Common myeloid progenitor, CD34-positive (primary cell): ENCODE measurements at regions not wholly inside any gene's neighbourhood (a gene's known extent, or its start where the extent isn't known, plus 50 kb on each side); places are given as distances from the start of the nearest gene placed in this dataset.

Experiments
- CTCF ChIA-PET: fragments of 350-600 bp; sonication (Branson Sonifier 250); formaldehyde crosslinking; loops from one replicate; lab custom pipeline; 2021; ENCODE audit warnings: antibody characterized with exemption; lab: Charles Lee
- POLR2A ChIA-PET: fragments of 350-600 bp; sonication (Branson Sonifier 250); formaldehyde crosslinking; loops from one replicate; lab custom pipeline; 2021; ENCODE audit warnings: antibody characterized with exemption; lab: Charles Lee
- DNase-seq, 3 donors: peaks; one replicate each; pipeline versions ENCODE4 v3.0.0 to v3.0.0-alpha.2; 2013
- H3K27ac ChIP-seq, 2 experiments: 1 replicate in 1 of 2; 2 replicates in 1 of 2; pipeline ENCODE4 v1.7.0; 2013; ENCODE audit warnings: inconsistent platforms in 2 of 2, low read length in 2 of 2, mild to moderate bottlenecking in 2 of 2, low read depth in 1 of 2, moderate library complexity in 1 of 2; ENCODE audit not compliant: severe bottlenecking in 2 of 2, insufficient read depth in 1 of 2, poor library complexity in 1 of 2
- H3K27me3 ChIP-seq, 5 experiments: replicated peaks in 2 of 5; 1 replicate in 3 of 5; 2 replicates in 2 of 5; pipeline versions ENCODE4 v1.6.1 to v1.7.0; 2013; ENCODE audit warnings: low read length in 4 of 5, mild to moderate bottlenecking in 2 of 5, moderate library complexity in 2 of 5, inconsistent platforms in 1 of 5; ENCODE audit not compliant: insufficient read depth in 5 of 5, control insufficient read depth in 4 of 5
- H3K36me3 ChIP-seq, 4 experiments: 1 replicate in 2 of 4; 2 replicates in 2 of 4; pipeline versions ENCODE4 v1.6.1 to v1.7.0; 2013; ENCODE audit warnings: low read length in 3 of 4, control low read depth in 1 of 4, mild to moderate bottlenecking in 1 of 4; ENCODE audit not compliant: control insufficient read depth in 4 of 4, insufficient read depth in 4 of 4
- H3K4me1 ChIP-seq, 4 experiments: 1 replicate in 3 of 4; 2 replicates in 1 of 4; pipeline versions ENCODE4 v1.6.1 to v1.7.1; 2013; ENCODE audit warnings: low read length in 3 of 4, mild to moderate bottlenecking in 3 of 4, control low read depth in 1 of 4, inconsistent platforms in 1 of 4, moderate library complexity in 1 of 4; ENCODE audit not compliant: control insufficient read depth in 4 of 4, insufficient read depth in 4 of 4; ENCODE audit errors: control extremely low read depth in 1 of 4
- H3K4me3 ChIP-seq, 7 experiments: 1 replicate in 4 of 7; 2 replicates in 3 of 7; pipeline versions ENCODE4 v1.5.1 to v1.7.0; 2013; ENCODE audit warnings: mild to moderate bottlenecking in 7 of 7, low read length in 6 of 7, moderate library complexity in 6 of 7, inconsistent platforms in 2 of 7, low read depth in 2 of 7, control low read depth in 1 of 7; ENCODE audit not compliant: insufficient read depth in 4 of 7, control insufficient read depth in 1 of 7; ENCODE audit errors: extremely low read depth in 1 of 7
- H3K9me3 ChIP-seq, 5 experiments: 1 replicate in 4 of 5; 2 replicates in 1 of 5; pipeline versions ENCODE4 v1.6.1 to v1.7.1; 2013; ENCODE audit warnings: low read length in 4 of 5, mild to moderate bottlenecking in 2 of 5, inconsistent platforms in 1 of 5, low read depth in 1 of 5, moderate library complexity in 1 of 5; ENCODE audit not compliant: control insufficient read depth in 4 of 5, insufficient read depth in 2 of 5; ENCODE audit errors: control extremely low read depth in 1 of 5
- WGBS: methylation state at CpG from one replicate; pipeline ENCODE4 v1.1.5; 2013; ENCODE audit not compliant: insufficient coverage; 5-methylcytosine and 5-hydroxymethylcytosine counted together

GRCh38 chr16:79317521-79317920, 283.0 kb downstream of the MAF start:
- Histone ChIP-seq H3K36me3 (no peaks in the 10 kb centered on the region), H3K4me1 (no peaks in the 10 kb centered on the region), H3K9me3 (no peaks in the 10 kb centered on the region), H3K27ac (no peak overlapping the region), H3K4me3 (no peak overlapping the region), H3K27me3 (peaks cover 0 to 2% (median 0%) of the 10 kb centered on the region in 5 experiments)
- ChIA-PET CTCF (no interaction called here), POLR2A (no interaction called here)
- 96% methylated on average over 2 of the region's 2 CpGs for WGBS
- DNase-seq = no peak

- H3K36me3 ChIP-seq = no peaks in the 10 kb centered on the region
- no peaks in the 10 kb centered on the region for H3K9me3 ChIP-seq
- ChIA-PET CTCF (no interaction called here), POLR2A (no interaction called here)
- no peak overlapping the region for H3K4me3 ChIP-seq
- no peaks in the 10 kb centered on the region for H3K4me1 ChIP-seq
- H3K27me3 ChIP-seq = peaks cover 0 to 2% (median 0%) of the 10 kb centered on the region in 5 experiments
- H3K27ac ChIP-seq = no peak overlapping the region
- no peak for DNase-seq
These were observed 283.5 kb downstream of the MAF start for GRCh38 chr16:79317026-79317425.

GRCh38 chr16:79316004-79316458, 284.5 kb downstream of the MAF start:
- CTCF ChIA-PET = interaction anchor here (1.5 kb wide), 1 partner anchor 12 kb away, joined by 3 read pairs; no protein-coding TSS in a partner anchor
- Histone ChIP-seq H3K36me3 (no peaks in the 10 kb centered on the region), H3K27me3 (peaks cover 0 to 2% (median 0%) of the 10 kb centered on the region in 5 experiments), H3K27ac (no peak overlapping the region), H3K9me3 (no peaks in the 10 kb centered on the region), H3K4me3 (no peak overlapping the region), H3K4me1 (no peaks in the 10 kb centered on the region)
- DNase-seq = peak in 1 of 3 donors; percentile 10
- POLR2A ChIA-PET = no interaction called here
- 98% methylated on average over 8 of the region's 8 CpGs for WGBS

- Histone ChIP-seq H3K27me3 (no peaks in the 10 kb centered on the region), H3K36me3 (no peaks in the 10 kb centered on the region), H3K27ac (no peak overlapping the region), H3K4me1 (no peaks in the 10 kb centered on the region), H3K4me3 (no peak overlapping the region), H3K9me3 (no peaks in the 10 kb centered on the region)
- ChIA-PET CTCF (no interaction called here), POLR2A (no interaction called here)
- no peak for DNase-seq
- 91% methylated on average over 11 of the region's 11 CpGs for WGBS
These were observed 288.0 kb downstream of the MAF start for GRCh38 chr16:79312502-79312901.

GRCh38 chr16:79310710-79311109, 289.8 kb downstream of the MAF start:
- CTCF ChIA-PET = interaction anchor here (0.9 kb wide), 1 partner anchor 8 kb away, joined by 3 read pairs; no protein-coding TSS in a partner anchor
- WGBS = 100% methylated on average over 5 of the region's 7 CpGs
- no peak for DNase-seq
- Histone ChIP-seq H3K27ac (no peak overlapping the region), H3K4me1 (no peaks in the 10 kb centered on the region), H3K9me3 (no peaks in the 10 kb centered on the region), H3K4me3 (no peak overlapping the region), H3K27me3 (no peaks in the 10 kb centered on the region), H3K36me3 (no peaks in the 10 kb centered on the region)
- POLR2A ChIA-PET = no interaction called here

GRCh38 chr16:79309606-79310005, 290.9 kb downstream of the MAF start:
- POLR2A ChIA-PET = no interaction called here
- Histone ChIP-seq H3K4me3 (no peak overlapping the region), H3K4me1 (no peaks in the 10 kb centered on the region), H3K27me3 (no peaks in the 10 kb centered on the region), H3K9me3 (no peaks in the 10 kb centered on the region), H3K36me3 (no peaks in the 10 kb centered on the region), H3K27ac (no peak overlapping the region)
- 93% methylated on average over 3 of the region's 6 CpGs for WGBS
- no peak for DNase-seq
- CTCF ChIA-PET = no interaction called here

GRCh38 chr16:79307214-79307613, 293.3 kb downstream of the MAF start:
- ChIA-PET CTCF (no interaction called here), POLR2A (no interaction called here)
- Histone ChIP-seq H3K36me3 (no peaks in the 10 kb centered on the region), H3K4me3 (no peak overlapping the region), H3K27ac (no peak overlapping the region), H3K9me3 (no peaks in the 10 kb centered on the region), H3K4me1 (no peaks in the 10 kb centered on the region), H3K27me3 (no peaks in the 10 kb centered on the region)
- no peak for DNase-seq
- 80% methylated on average over 6 of the region's 10 CpGs for WGBS
